ENCODE measurements at regions not wholly inside any gene's neighbourhood (a gene's known extent, or its start where the extent isn't known, plus 50 kb on each side); places are given as distances from the start of the nearest gene placed in this dataset.

DNA sequence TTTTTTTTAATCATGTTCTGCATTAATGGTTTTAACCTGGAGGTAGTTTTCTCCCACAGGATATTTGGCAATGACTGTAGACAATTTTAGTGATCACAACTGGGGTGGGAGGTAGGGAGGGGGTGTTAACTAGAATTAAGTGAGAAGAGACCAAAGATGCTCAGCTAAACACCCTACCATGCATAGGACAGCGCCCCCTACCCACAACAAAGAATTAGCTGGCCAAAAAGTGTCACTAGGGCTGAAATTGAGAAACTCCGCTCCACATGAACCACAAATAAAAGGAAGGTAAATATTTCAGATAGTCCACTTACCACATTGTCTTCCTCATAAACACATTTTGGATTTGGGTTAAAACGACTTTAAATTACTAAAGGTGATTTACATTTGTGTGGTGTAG, 942.6 kb downstream of the SUCLG1 start:
- H3K4me3 Mint-ChIP-seq: no peak overlapping the region
- no peaks in the 10 kb centered on the region for H3K27me3 Mint-ChIP-seq
- ATAC-seq (ENCODE audit: low read depth) (no peak), DNase-seq (no peak)
- H3K4me1 Mint-ChIP-seq: no peaks in the 10 kb centered on the region
- peaks cover 2% of the 10 kb centered on the region for H3K9me3 Mint-ChIP-seq
- POLR2A ChIA-PET: no interaction called here
- no peaks in the 10 kb centered on the region for H3K36me3 Mint-ChIP-seq
- no peak overlapping the region for H3K27ac Mint-ChIP-seq

DNA sequence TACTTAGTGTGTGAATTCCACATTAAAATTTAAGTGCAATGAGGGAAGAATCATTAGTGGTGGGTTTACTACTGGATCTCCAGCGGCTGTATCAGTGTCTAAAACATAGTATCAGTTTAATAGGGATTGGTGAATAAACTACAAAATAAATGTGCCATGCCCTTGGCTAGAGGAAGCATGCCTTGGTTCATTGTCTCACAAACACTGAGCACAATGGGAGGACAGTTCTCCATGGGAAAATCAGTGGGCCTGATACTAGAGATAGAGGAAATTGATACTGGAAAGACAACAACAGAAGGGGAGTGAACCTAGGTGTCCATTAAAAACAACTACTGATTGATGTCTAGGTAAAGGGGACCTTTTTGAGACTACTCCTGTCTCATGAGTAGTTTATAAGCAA, 971.6 kb downstream of the SUCLG1 start:
- Mint-ChIP-seq H3K27me3 (no peaks in the 10 kb centered on the region), H3K9me3 (no peaks in the 10 kb centered on the region), H3K4me3 (no peak overlapping the region), H3K4me1 (no peaks in the 10 kb centered on the region), H3K36me3 (no peaks in the 10 kb centered on the region), H3K27ac (no peak overlapping the region)
- ATAC-seq (ENCODE audit: low read depth): no peak
- DNase-seq: no peak
- POLR2A ChIA-PET: no interaction called here

DNA sequence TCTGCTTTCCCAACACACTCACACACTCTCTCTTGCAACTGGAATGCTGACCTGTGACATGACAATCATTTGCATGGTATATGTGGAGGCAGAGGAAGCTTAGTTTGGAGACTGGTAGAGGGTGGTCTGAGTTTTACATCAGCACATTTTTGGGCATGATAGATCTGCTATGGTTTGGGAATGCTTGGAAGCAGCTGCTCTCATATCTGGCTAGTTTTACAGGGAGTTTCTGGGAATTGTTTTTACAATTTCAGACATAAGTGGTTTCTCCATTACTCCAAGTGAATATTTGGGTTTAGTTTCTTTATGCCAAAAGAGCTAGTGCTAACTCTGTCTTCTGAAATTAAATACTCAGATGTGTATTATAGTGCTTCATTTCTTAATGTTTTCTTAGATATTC, 977.6 kb downstream of the SUCLG1 start:
- POLR2A ChIA-PET: no interaction called here
- H3K27me3 Mint-ChIP-seq: no peaks in the 10 kb centered on the region
- DNase-seq (no peak), ATAC-seq (ENCODE audit: low read depth) (no peak)
- H3K4me1 Mint-ChIP-seq: no peaks in the 10 kb centered on the region
- no peaks in the 10 kb centered on the region for H3K9me3 Mint-ChIP-seq
- H3K27ac Mint-ChIP-seq: no peak overlapping the region
- no peaks in the 10 kb centered on the region for H3K36me3 Mint-ChIP-seq
- H3K4me3 Mint-ChIP-seq: no peak overlapping the region

DNA sequence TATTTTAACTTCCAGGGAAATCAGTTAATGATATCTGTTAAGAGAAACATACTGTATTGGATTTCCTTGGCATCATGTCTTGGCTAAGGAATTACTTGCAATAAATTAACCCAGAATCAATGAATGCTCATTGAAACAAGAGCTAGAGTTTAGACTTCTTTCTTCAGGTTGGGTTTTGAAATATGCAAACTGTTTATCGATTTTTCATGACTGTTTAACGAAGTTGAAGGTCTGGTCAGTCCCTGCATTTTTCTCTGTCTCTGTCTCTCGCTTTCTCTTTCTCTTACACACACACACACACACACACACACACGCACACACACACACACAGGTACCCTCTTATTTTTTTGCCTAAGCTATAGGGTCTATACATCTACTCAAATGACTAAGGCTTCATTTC, 981.0 kb downstream of the SUCLG1 start:
- Mint-ChIP-seq H3K4me1 (no peaks in the 10 kb centered on the region), H3K36me3 (no peaks in the 10 kb centered on the region), H3K27ac (no peak overlapping the region), H3K4me3 (no peak overlapping the region), H3K9me3 (peaks cover 2% of the 10 kb centered on the region), H3K27me3 (no peaks in the 10 kb centered on the region)
- POLR2A ChIA-PET: no interaction called here
- DNase-seq (no peak), ATAC-seq (ENCODE audit: low read depth) (no peak)

DNA sequence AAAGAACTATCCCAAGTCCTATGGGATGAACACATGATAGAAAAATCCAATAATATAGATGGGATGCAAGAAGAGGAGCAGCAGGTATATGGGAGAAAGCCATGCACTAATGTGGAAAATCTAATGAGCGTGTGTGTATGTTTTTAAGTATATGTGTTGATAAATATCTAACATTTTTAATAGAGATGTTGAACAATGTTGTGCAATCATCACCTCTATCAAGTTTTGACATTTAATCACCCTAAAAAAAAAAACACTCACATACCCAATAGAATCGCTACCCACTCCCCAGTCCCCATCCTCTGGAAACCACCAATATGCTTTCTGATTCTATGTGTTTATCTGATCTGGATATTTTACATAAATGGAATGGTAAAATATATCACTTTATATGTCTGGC, 983.7 kb downstream of the SUCLG1 start:
- H3K27ac Mint-ChIP-seq: no peak overlapping the region
- no peaks in the 10 kb centered on the region for H3K4me1 Mint-ChIP-seq
- ATAC-seq (ENCODE audit: low read depth) (no peak), DNase-seq (no peak)
- peaks cover 2% of the 10 kb centered on the region for H3K9me3 Mint-ChIP-seq
- no peaks in the 10 kb centered on the region for H3K27me3 Mint-ChIP-seq
- POLR2A ChIA-PET: no interaction called here
- H3K4me3 Mint-ChIP-seq: no peak overlapping the region
- H3K36me3 Mint-ChIP-seq: no peaks in the 10 kb centered on the region

DNA sequence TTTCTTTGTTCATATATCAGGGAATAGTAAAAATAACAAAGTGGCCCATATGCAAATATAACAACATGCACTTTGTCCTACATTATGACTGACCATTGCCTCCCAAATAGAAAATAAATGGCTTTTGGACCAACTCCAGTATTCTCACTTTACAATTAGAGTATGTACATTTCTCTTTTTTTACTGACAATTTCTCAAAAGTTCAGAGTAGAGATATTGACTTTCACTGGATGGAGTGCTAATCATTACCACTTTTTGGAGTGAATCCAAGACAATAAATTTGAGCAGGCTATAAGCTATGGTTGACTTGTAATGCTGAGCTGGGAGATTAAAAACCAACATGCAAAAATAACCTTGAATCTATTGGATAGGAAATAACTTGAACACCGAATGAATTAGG, 987.4 kb downstream of the SUCLG1 start:
- Mint-ChIP-seq H3K27ac (no peak overlapping the region), H3K4me1 (no peaks in the 10 kb centered on the region), H3K9me3 (peaks cover 2% of the 10 kb centered on the region), H3K4me3 (no peak overlapping the region), H3K36me3 (no peaks in the 10 kb centered on the region), H3K27me3 (no peaks in the 10 kb centered on the region)
- no peak for DNase-seq
- POLR2A ChIA-PET: no interaction called here
- no peak for ATAC-seq (ENCODE audit: low read depth)

DNA sequence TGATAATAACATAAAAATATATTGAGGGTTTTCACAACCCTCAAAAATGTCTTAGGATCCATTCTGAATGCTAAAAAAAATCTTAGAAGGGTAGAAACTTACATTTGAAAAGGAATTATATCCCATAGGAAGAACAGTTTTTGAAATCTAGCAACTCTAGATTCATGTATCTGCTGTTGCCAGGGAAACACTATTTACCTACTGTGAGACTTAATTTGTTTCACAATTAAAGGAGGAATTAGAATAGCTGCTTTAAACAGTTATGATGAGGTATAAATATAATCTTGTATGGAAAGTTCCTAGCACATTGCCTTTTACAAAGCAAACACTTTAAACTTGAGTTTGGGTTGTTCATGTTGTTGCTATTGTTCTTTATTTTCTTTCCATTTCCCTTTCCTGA, 988.2 kb downstream of the SUCLG1 start:
- H3K27ac Mint-ChIP-seq: no peak overlapping the region

DNA sequence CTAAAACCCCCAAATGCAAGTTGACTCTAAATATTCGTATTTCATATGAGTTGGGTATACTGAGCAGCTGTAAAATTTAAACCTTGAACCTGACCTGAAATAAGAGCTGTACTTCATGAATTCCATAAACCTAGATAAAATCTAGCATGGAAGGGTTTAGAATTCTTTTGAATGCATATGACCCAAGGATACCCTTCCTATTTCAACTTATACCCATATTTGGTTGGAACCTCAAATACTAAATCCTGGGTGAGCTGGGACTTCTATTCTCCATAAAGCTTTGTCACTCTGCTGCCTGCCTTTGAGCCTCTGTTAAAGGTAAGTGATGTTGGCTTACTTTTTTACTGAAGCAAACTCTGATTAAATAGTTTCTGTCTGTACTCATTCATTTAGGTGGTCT, 994.6 kb downstream of the SUCLG1 start:
- no peak overlapping the region for H3K4me3 Mint-ChIP-seq
- no peaks in the 10 kb centered on the region for H3K9me3 Mint-ChIP-seq
- POLR2A ChIA-PET: no interaction called here
- ATAC-seq (ENCODE audit: low read depth) (no peak), DNase-seq (no peak)
- no peaks in the 10 kb centered on the region for H3K36me3 Mint-ChIP-seq
- no peaks in the 10 kb centered on the region for H3K4me1 Mint-ChIP-seq
- no peak overlapping the region for H3K27ac Mint-ChIP-seq
- H3K27me3 Mint-ChIP-seq: no peaks in the 10 kb centered on the region

More for the DNA sequence above, 988.2 kb downstream of the SUCLG1 start:
- no peaks in the 10 kb centered on the region for H3K9me3 Mint-ChIP-seq
- no peak for ATAC-seq (ENCODE audit: low read depth)
- H3K36me3 Mint-ChIP-seq: no peaks in the 10 kb centered on the region
- no peak overlapping the region for H3K4me3 Mint-ChIP-seq
- no peak for DNase-seq
- no peaks in the 10 kb centered on the region for H3K27me3 Mint-ChIP-seq
- no peaks in the 10 kb centered on the region for H3K4me1 Mint-ChIP-seq
- POLR2A ChIA-PET: no interaction called here

DNA sequence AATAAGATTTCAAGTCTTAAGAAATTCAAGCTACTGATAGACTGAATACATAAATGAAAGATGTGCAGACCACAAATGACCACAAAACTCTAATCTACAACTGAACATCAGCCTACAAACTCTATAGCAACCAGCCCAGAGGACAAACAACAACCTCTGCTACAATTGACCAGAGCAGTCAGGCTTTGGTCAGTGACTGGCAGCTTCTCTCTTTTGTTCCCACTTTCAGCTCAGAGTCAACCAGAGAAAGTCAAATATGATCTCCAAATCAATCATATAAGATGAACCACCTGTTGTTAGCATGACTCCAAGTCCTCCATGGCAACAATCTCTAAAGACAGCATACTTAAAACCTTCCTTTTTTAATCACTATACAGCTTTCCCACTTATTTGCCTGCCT, 996.2 kb downstream of the SUCLG1 start:
- H3K9me3 Mint-ChIP-seq: no peaks in the 10 kb centered on the region
- POLR2A ChIA-PET: no interaction called here
- H3K4me1 Mint-ChIP-seq: no peaks in the 10 kb centered on the region
- H3K27ac Mint-ChIP-seq: no peak overlapping the region
- no peak for ATAC-seq (ENCODE audit: low read depth)
- no peaks in the 10 kb centered on the region for H3K27me3 Mint-ChIP-seq
- H3K36me3 Mint-ChIP-seq: no peaks in the 10 kb centered on the region
- no peak overlapping the region for H3K4me3 Mint-ChIP-seq
- DNase-seq: no peak

DNA sequence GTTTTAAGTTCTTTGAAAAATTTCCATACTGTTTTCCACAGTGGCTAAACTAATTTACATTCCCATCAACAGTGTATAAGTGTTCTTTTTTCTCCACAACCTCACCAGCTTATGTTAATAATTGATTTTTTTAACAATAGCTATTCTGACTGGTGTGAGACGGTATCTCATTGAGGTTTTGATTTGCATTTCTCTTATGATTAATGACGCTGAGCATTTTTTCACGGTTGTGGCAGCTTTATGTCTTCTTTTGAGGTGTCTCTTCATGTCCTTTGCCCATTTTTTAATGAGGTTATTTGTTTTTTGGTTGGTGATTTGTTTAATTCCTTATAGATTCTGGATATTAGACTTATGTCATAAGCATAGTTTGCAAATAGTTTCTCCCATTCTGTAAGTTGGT, 997.9 kb downstream of the SUCLG1 start:
- ATAC-seq (ENCODE audit: low read depth): no peak
- no peak for DNase-seq
- Mint-ChIP-seq H3K27ac (no peak overlapping the region), H3K4me1 (no peaks in the 10 kb centered on the region), H3K4me3 (no peak overlapping the region), H3K36me3 (no peaks in the 10 kb centered on the region), H3K9me3 (no peaks in the 10 kb centered on the region), H3K27me3 (no peaks in the 10 kb centered on the region)
- POLR2A ChIA-PET: no interaction called here

DNA sequence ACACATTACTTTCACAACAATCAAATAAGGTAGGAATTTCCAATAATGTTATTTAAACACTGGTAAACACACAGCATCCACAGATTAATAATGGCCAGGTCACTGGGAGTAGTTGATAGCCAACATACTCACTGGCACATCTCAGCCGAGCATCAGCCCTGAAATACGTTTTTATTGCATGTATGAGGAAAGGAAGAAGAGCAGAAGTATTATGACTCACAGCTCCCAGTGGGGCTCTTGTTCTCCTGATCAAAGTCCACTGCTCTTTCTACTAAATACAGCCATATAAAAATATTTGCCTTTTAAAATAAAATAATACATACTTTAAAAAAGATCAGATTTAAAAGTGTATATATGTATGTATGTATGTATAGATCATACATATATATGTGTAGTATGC, 999.6 kb downstream of the SUCLG1 start:
- no peaks in the 10 kb centered on the region for H3K27me3 Mint-ChIP-seq
- no peaks in the 10 kb centered on the region for H3K36me3 Mint-ChIP-seq
- no peaks in the 10 kb centered on the region for H3K9me3 Mint-ChIP-seq
- no peak overlapping the region for H3K27ac Mint-ChIP-seq
- DNase-seq (no peak), ATAC-seq (ENCODE audit: low read depth) (no peak)
- no peak overlapping the region for H3K4me3 Mint-ChIP-seq
- H3K4me1 Mint-ChIP-seq: no peaks in the 10 kb centered on the region
- POLR2A ChIA-PET: no interaction called here

DNA sequence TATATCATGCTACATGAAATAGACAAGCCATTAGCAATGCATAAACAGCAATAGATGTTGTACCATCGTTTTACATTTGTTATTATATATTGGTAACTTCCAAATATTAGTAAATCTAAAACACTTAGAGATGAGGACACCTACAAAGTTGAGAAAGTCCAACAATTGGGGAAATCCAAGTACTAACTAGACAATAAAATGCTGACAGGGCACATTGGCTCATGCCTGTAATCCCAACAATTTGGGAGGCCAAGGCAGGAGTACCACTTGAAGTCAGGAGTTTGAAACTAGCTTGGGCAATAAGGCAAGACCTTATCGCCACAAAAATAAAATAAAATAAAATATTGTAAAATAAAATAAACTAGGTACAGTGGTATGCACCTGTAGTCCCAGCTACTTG, 1023.1 kb downstream of the SUCLG1 start:
- H3K4me1 Mint-ChIP-seq: no peaks in the 10 kb centered on the region
- H3K27ac Mint-ChIP-seq: no peak overlapping the region
- POLR2A ChIA-PET: no interaction called here
- peaks cover 2% of the 10 kb centered on the region for H3K9me3 Mint-ChIP-seq
- no peaks in the 10 kb centered on the region for H3K36me3 Mint-ChIP-seq
- no peak for DNase-seq
- no peak for ATAC-seq (ENCODE audit: low read depth)
- H3K27me3 Mint-ChIP-seq: no peaks in the 10 kb centered on the region
- no peak overlapping the region for H3K4me3 Mint-ChIP-seq

DNA sequence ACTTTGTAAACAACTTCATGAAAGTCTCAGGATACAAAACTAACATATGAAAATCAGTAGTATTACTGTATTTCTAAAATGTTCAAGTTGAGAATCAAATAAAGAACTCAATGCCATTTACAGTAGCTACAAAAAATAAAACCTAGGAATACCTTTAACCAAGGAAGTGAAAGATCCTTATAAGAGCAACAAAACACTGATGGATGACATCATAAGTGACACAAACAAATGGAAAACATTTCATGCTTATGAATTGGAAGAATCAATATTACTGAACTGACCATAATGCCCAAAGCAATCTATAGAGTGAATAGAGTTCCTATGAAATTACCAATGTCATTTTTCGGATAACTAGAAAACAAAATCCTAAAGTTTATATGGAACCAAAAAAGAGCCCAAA, 1038.1 kb downstream of the SUCLG1 start:
- Mint-ChIP-seq H3K27ac (no peak overlapping the region), H3K4me3 (no peak overlapping the region), H3K36me3 (no peaks in the 10 kb centered on the region), H3K27me3 (no peaks in the 10 kb centered on the region), H3K4me1 (no peaks in the 10 kb centered on the region), H3K9me3 (peaks cover 20% of the 10 kb centered on the region)
- POLR2A ChIA-PET: no interaction called here
- DNase-seq (no peak), ATAC-seq (ENCODE audit: low read depth) (no peak)

DNA sequence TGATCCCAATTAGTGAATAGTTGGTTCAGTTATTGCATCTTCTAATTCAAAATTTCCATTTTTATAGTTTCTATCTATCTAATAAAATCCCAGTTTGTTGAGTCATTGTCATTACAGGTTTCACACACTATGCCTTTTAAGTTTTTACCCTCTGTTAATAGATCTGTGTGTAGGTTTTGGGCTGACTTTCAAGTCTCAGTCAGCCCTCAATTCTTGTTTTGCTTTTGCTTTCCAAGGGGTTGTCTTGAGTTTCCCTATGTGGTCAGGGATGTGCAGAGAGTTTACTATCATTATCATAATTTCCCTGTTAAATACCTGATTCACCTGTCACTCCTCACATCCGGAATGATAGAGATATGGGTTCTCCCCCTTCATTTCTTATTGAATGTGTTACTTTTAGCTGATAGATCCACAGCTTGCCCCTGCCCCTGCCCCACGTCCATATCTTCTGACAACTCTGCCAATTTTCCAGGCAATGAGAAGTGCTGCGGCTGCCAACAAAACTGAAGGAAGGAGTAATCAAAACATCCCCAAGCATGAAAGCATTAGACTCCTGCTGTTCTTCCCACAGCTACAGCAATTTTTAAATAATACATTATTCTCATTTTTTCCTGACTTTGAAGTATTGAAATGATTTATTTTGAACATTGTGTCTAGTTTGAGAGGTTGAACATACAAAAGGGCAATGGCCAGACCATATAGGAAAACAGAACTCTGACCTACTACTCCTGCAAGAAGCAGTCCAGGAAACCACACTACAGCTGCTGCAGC, 1064.8 kb downstream of the SUCLG1 start:
- DNase-seq: no peak
- no peaks in the 10 kb centered on the region for H3K4me1 Mint-ChIP-seq
- no peak overlapping the region for H3K27ac Mint-ChIP-seq
- H3K9me3 Mint-ChIP-seq: peaks cover 2% of the 10 kb centered on the region
- ATAC-seq (ENCODE audit: low read depth): no peak
- H3K36me3 Mint-ChIP-seq: no peaks in the 10 kb centered on the region
- POLR2A ChIA-PET: no interaction called here
- no peaks in the 10 kb centered on the region for H3K27me3 Mint-ChIP-seq
- no peak overlapping the region for H3K4me3 Mint-ChIP-seq

DNA sequence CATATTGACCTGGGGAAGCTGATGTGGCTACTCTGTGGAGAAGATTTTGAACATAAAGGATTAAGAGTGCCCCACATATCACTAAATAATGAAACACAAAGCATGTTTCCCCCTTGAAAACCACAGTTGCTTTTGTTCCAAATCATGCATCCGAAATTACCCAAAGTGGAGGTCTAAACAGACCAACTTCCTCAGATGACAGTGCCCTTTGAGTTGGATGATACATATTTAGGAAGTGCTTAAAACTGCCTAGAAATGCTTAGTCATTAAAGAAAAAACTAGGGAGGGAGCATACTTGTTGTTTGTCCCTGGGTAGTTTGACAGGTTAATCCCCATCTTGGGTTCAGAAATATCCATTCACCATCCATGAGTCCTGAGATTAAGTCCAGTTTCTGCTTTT, 1070.3 kb downstream of the SUCLG1 start:
- no peak for DNase-seq
- H3K27me3 Mint-ChIP-seq: no peaks in the 10 kb centered on the region
- H3K4me1 Mint-ChIP-seq: no peaks in the 10 kb centered on the region
- POLR2A ChIA-PET: no interaction called here
- no peak for ATAC-seq (ENCODE audit: low read depth)
- H3K27ac Mint-ChIP-seq: no peak overlapping the region
- H3K36me3 Mint-ChIP-seq: no peaks in the 10 kb centered on the region
- H3K9me3 Mint-ChIP-seq: peaks cover 2% of the 10 kb centered on the region
- H3K4me3 Mint-ChIP-seq: no peak overlapping the region

Data from activated naive CD8-positive, alpha-beta T cell treated with anti-CD3 and anti-CD28 coated beads, Interleukin-2, amount 10 ng/mL, durations not matched to agents 7 days and 5 days (primary cell).